HG03175 (cell line): ENCODE measurements at regions not wholly inside any gene's neighbourhood (a gene's known extent, or its start where the extent isn't known, plus 50 kb on each side); places are given as distances from the start of the nearest gene placed in this dataset.

Experiments
- ATAC-seq: cut with Tn5 transposase; IDR thresholded peaks from one replicate; pipeline ENCODE4 v1.9.1; 2021; ENCODE audit warnings: mild to moderate bottlenecking, moderate library complexity; ENCODE audit not compliant: unreplicated experiment

GRCh38 chr13:85742355-85742754, 56.9 kb downstream of the SLITRK6 start:
- no peak for ATAC-seq

GRCh38 chr13:85741017-85741416, 58.2 kb downstream of the SLITRK6 start:
- no peak for ATAC-seq

GRCh38 chr13:85738696-85739320, 60.4 kb downstream of the SLITRK6 start:
- ATAC-seq = no peak

- ATAC-seq = no peak
Measured at GRCh38 chr13:85737952-85738351, 61.3 kb downstream of the SLITRK6 start.

GRCh38 chr13:85729296-85729695, 69.9 kb downstream of the SLITRK6 start:
- ATAC-seq = no peak

GRCh38 chr13:85728811-85729210, 70.4 kb downstream of the SLITRK6 start:
- no peak for ATAC-seq

GRCh38 chr13:85725433-85725832, 73.8 kb downstream of the SLITRK6 start:
- no peak for ATAC-seq

- ATAC-seq = no peak
Measured at GRCh38 chr13:85724546-85725432, 74.4 kb downstream of the SLITRK6 start.

- ATAC-seq = no peak
Measured at GRCh38 chr13:85719749-85720148, 79.5 kb downstream of the SLITRK6 start.

- no peak for ATAC-seq
Measured at GRCh38 chr13:85717921-85718320, 81.3 kb downstream of the SLITRK6 start.

GRCh38 chr13:85710545-85710944, 88.7 kb downstream of the SLITRK6 start:
- ATAC-seq = no peak

GRCh38 chr13:85709721-85710120, 89.5 kb downstream of the SLITRK6 start:
- ATAC-seq = no peak

- no peak for ATAC-seq
Measured at GRCh38 chr13:85709072-85709471, 90.1 kb downstream of the SLITRK6 start.

- ATAC-seq = no peak
Measured at GRCh38 chr13:85700906-85701305, 98.3 kb downstream of the SLITRK6 start.

- no peak for ATAC-seq
Measured at GRCh38 chr13:85698256-85698655, 101.0 kb downstream of the SLITRK6 start.

GRCh38 chr13:85694992-85695391, 104.2 kb downstream of the SLITRK6 start:
- ATAC-seq = no peak

- no peak for ATAC-seq
Measured at GRCh38 chr13:85693889-85694511, 105.2 kb downstream of the SLITRK6 start.

GRCh38 chr13:85690368-85690767, 108.9 kb downstream of the SLITRK6 start:
- no peak for ATAC-seq

GRCh38 chr13:85685436-85685835, 113.8 kb downstream of the SLITRK6 start:
- no peak for ATAC-seq

GRCh38 chr13:85675151-85675907, 123.9 kb downstream of the SLITRK6 start:
- no peak for ATAC-seq

- no peak for ATAC-seq
Measured at GRCh38 chr13:85671336-85671735, 127.9 kb downstream of the SLITRK6 start.
